ENCODE measurements at regions not wholly inside any gene's neighbourhood (a gene's known extent, or its start where the extent isn't known, plus 50 kb on each side); places are given as distances from the start of the nearest gene placed in this dataset.

DNA sequence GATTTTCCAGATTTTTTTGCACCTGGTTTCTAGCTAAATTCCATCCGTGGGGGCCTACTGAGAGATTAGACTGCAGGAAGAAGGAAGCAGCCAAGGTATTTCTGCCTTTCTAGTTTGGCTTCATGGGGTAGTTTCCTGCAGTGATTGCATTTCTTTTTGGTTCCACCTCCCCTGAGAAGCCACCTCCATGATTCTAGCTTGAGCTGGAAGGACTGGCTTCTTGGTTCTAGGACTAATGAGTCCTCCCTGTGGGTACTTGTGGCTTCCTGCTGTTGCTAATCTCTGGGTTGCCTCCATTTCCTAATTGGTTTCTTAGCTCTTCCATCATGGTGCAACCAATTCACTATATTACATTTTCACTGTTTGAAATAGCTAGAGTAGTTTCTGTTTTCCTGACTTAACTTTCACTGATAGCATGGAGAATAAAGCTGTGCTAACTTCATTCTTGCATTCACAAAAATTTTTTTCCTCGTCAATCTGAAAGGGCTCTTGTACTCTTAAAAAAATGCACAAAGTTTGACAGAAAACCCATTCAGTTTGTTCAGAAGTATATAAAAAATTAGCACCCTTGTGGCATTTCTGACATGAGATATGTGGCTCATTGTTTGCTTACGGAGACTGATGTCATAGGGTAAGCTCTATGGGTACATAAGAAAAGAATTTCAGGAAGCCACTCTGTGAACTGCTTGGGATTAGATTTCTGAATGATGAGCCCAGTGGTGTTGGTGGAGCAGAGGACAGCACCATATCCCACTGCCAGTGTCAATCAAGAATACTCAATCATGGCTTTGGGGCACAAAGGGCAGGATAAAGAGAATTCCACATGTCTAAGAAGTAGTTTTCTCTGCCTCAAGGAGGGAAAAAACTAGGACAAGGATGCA is 242.8 kb upstream of the RBMS1 start:
- no peaks in the 10 kb centered on the region for H3K4me1 ChIP-seq (ENCODE audit: control insufficient read depth in 1 of 2, insufficient read depth in 2 of 2, low read length in 2 of 2)
- H3K27ac ChIP-seq (ENCODE audit: low read length), result no peak overlapping the region
- H3K36me3 ChIP-seq (ENCODE audit: control insufficient read depth in 1 of 2, insufficient read depth in 2 of 2, low read length in 2 of 2), result no peaks in the 10 kb centered on the region
- no peaks in the 10 kb centered on the region for H3K9me3 ChIP-seq (ENCODE audit: control insufficient read depth in 1 of 2, low read length in 2 of 2)
- H3K27me3 ChIP-seq (ENCODE audit: low read depth, low read length), result no peaks in the 10 kb centered on the region
- no peak overlapping the region for H3K4me3 ChIP-seq (ENCODE audit: low read depth in 1 of 2, low read length in 2 of 2)

DNA sequence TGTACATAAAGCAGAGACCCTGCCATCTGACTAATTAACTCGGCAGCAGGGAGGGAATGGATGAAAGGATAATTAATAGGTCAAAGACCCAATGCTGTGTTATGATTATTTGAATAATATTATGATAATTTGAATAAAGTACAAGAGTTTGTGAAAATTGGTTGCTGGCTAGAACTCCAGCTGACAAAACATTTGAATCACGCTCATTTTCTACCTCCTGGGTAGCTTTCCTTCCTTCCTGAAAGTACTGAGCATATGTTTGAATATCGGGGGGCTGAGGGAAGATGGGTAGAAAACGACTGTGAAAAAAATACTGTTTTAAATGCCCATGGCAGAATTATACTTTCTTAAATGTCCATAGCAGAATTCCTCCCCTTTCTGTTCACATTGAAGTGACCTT is 243.6 kb upstream of the RBMS1 start:
- Histone ChIP-seq H3K4me3 (ENCODE audit: low read depth in 1 of 2, low read length in 2 of 2) (no peak overlapping the region), H3K4me1 (ENCODE audit: control insufficient read depth in 1 of 2, insufficient read depth in 2 of 2, low read length in 2 of 2) (no peaks in the 10 kb centered on the region), H3K27me3 (ENCODE audit: low read depth, low read length) (no peaks in the 10 kb centered on the region), H3K36me3 (ENCODE audit: control insufficient read depth in 1 of 2, insufficient read depth in 2 of 2, low read length in 2 of 2) (no peaks in the 10 kb centered on the region), H3K9me3 (ENCODE audit: control insufficient read depth in 1 of 2, low read length in 2 of 2) (no peaks in the 10 kb centered on the region), H3K27ac (ENCODE audit: low read length) (no peak overlapping the region)

- Histone ChIP-seq H3K36me3 (ENCODE audit: control insufficient read depth in 1 of 2, insufficient read depth in 2 of 2, low read length in 2 of 2) (no peaks in the 10 kb centered on the region), H3K27ac (ENCODE audit: low read length) (no peak overlapping the region), H3K27me3 (ENCODE audit: low read depth, low read length) (no peaks in the 10 kb centered on the region), H3K9me3 (ENCODE audit: control insufficient read depth in 1 of 2, low read length in 2 of 2) (no peaks in the 10 kb centered on the region), H3K4me3 (ENCODE audit: low read depth in 1 of 2, low read length in 2 of 2) (no peak overlapping the region), H3K4me1 (ENCODE audit: control insufficient read depth in 1 of 2, insufficient read depth in 2 of 2, low read length in 2 of 2) (no peaks in the 10 kb centered on the region)
These were observed 247.7 kb upstream of the RBMS1 start for GRCh38 chr2:160741271-160741670.

DNA sequence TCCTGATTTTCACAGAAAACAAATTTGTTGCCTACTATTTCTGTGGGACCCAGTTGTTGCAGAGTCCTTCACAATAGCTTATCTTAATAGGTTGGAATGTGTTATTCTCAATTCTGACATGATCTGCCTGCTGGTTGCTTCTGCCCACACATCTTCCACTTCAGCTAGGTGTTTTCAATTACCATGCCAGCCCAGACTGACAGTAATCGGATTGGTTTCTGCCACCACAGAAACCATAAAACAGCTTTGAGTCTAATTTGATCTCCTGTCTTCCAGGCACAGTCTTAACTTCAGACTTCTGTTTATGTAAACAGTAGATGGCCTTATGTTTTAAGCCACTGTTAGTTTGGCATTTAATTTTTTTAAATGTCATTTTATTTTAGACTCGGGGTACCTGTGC is 248.2 kb upstream of the RBMS1 start:
- no peak overlapping the region for H3K4me3 ChIP-seq (ENCODE audit: low read depth in 1 of 2, low read length in 2 of 2)
- no peaks in the 10 kb centered on the region for H3K9me3 ChIP-seq (ENCODE audit: control insufficient read depth in 1 of 2, low read length in 2 of 2)
- no peak overlapping the region for H3K27ac ChIP-seq (ENCODE audit: low read length)
- no peaks in the 10 kb centered on the region for H3K4me1 ChIP-seq (ENCODE audit: control insufficient read depth in 1 of 2, insufficient read depth in 2 of 2, low read length in 2 of 2)
- H3K27me3 ChIP-seq (ENCODE audit: low read depth, low read length), result no peaks in the 10 kb centered on the region
- H3K36me3 ChIP-seq (ENCODE audit: control insufficient read depth in 1 of 2, insufficient read depth in 2 of 2, low read length in 2 of 2), result no peaks in the 10 kb centered on the region

- Histone ChIP-seq H3K4me3 (ENCODE audit: low read depth in 1 of 2, low read length in 2 of 2) (no peak overlapping the region), H3K4me1 (ENCODE audit: control insufficient read depth in 1 of 2, insufficient read depth in 2 of 2, low read length in 2 of 2) (no peaks in the 10 kb centered on the region), H3K36me3 (ENCODE audit: control insufficient read depth in 1 of 2, insufficient read depth in 2 of 2, low read length in 2 of 2) (no peaks in the 10 kb centered on the region), H3K9me3 (ENCODE audit: control insufficient read depth in 1 of 2, low read length in 2 of 2) (no peaks in the 10 kb centered on the region), H3K27me3 (ENCODE audit: low read depth, low read length) (no peaks in the 10 kb centered on the region), H3K27ac (ENCODE audit: low read length) (no peak overlapping the region)
These were observed 249.1 kb upstream of the RBMS1 start for GRCh38 chr2:160742667-160743066.

DNA sequence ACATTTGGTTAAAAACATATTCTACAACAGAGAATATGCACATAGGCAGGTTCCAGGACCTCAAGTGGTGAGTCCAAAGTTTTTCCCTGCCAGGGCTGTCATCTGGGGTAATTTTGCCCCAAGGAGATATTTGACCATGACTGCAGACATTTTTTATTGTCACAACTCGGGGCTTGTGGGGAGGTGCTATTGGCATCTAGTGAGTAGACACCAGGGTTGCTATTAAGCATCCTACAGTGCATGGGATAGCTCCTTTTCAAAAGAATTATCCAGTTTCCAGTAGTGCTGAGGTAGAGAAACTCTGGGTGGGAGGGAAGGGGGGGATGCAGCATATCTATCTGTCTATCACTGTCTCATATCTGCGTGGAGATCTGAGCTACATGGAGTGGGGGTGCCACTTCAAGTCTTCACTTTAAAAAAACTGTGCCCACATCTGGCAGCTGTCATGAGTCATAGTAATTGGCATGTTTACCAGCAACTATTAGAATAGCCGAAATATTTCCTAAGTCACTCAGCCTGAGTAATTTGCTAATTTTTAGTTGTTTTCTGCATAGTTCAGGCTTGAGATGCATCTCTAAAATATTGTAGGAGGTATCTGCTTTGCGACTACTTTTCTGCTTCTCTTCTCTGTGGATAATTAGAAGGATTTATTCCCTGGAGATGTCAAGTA is 254.0 kb upstream of the RBMS1 start:
- Histone ChIP-seq H3K27ac (ENCODE audit: low read length) (no peak overlapping the region), H3K27me3 (ENCODE audit: low read depth, low read length) (no peaks in the 10 kb centered on the region), H3K36me3 (ENCODE audit: control insufficient read depth in 1 of 2, insufficient read depth in 2 of 2, low read length in 2 of 2) (no peaks in the 10 kb centered on the region), H3K9me3 (ENCODE audit: control insufficient read depth in 1 of 2, low read length in 2 of 2) (no peaks in the 10 kb centered on the region), H3K4me3 (ENCODE audit: low read depth in 1 of 2, low read length in 2 of 2) (no peak overlapping the region), H3K4me1 (ENCODE audit: control insufficient read depth in 1 of 2, insufficient read depth in 2 of 2, low read length in 2 of 2) (no peaks in the 10 kb centered on the region)

DNA sequence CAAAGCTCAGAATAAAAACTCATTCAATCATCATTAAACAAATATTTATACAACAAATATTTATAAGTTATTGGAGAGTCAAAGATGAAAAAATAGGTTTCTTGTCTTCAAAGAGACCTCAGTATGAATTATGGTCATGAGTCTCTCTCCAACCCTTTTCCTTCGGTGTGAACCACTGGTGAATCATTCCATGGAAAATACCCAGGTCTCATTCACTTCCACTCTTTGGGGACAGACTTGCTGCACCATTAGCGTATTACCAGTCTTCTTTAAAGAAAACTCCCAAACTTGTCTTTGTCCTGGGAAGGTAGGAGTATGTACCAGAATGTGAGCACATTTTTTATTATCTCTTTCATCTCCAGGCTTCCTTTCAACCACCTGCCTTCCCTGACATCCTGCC is 257.4 kb upstream of the RBMS1 start:
- H3K4me1 ChIP-seq (ENCODE audit: control insufficient read depth in 1 of 2, insufficient read depth in 2 of 2, low read length in 2 of 2), result no peaks in the 10 kb centered on the region
- no peak overlapping the region for H3K27ac ChIP-seq (ENCODE audit: low read length)
- peaks cover 4 to 12% of the 10 kb centered on the region in 2 donors for H3K9me3 ChIP-seq (ENCODE audit: control insufficient read depth in 1 of 2, low read length in 2 of 2)
- no peaks in the 10 kb centered on the region for H3K36me3 ChIP-seq (ENCODE audit: control insufficient read depth in 1 of 2, insufficient read depth in 2 of 2, low read length in 2 of 2)
- H3K4me3 ChIP-seq (ENCODE audit: low read depth in 1 of 2, low read length in 2 of 2), result no peak overlapping the region
- no peaks in the 10 kb centered on the region for H3K27me3 ChIP-seq (ENCODE audit: low read depth, low read length)

DNA sequence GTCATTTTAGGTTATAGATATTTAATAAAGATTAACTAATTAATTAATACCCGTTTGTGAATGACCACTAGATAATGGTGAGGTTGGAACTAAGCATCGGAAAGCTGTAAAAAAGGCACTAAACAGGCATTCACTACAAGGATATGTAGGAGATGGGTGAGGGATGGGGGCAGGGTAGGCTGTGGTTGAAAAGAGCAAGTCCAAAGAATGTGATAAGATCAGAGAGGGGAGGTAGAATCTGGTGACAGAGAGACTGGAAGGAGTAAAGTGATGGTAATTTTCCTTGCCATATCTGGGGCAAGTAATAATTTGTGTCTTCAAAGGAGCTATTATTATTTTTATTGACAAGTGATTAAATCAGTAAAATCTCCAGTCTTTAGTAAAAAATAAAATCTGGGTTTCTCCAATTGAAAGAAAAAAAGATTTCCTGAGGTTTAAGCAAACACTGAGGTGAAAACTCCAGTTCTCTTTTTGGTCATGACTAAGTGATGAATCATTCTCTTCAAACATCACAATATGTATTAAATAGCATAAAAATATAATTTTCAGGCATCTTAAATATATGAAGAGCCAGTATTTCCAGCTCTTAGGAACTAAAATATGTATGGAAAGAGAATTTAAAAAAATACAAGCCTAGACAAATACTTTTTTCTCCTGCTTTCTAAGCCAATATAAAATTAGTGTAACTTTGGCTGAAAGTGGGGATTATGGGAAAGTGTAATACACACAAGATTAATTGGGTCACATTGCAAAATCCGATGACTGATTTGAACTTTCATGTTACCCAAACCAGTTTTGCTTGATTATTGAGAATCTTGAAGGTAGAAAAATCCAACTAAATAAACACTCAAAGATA is 259.1 kb upstream of the RBMS1 start:
- no peaks in the 10 kb centered on the region for H3K4me1 ChIP-seq (ENCODE audit: control insufficient read depth in 1 of 2, insufficient read depth in 2 of 2, low read length in 2 of 2)
- H3K9me3 ChIP-seq (ENCODE audit: control insufficient read depth in 1 of 2, low read length in 2 of 2), result peaks cover 4 to 12% of the 10 kb centered on the region in 2 donors
- H3K36me3 ChIP-seq (ENCODE audit: control insufficient read depth in 1 of 2, insufficient read depth in 2 of 2, low read length in 2 of 2), result no peaks in the 10 kb centered on the region
- no peak overlapping the region for H3K4me3 ChIP-seq (ENCODE audit: low read depth in 1 of 2, low read length in 2 of 2)
- H3K27me3 ChIP-seq (ENCODE audit: low read depth, low read length), result no peaks in the 10 kb centered on the region
- no peak overlapping the region for H3K27ac ChIP-seq (ENCODE audit: low read length)

DNA sequence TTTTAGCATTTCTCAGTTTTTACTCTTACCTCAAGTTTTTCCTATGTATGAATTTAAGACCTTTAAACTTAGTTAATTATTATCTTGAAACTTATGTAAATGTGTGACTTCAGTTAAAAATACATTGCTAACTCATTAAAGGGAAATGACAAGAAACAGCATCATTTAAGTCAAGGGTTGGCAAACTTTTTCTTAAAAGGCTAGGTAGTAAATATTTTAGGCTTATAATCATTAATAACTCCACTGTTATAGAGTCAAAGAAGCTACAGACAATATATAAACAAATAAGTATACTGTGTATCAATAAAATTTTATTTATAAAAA is 259.7 kb upstream of the RBMS1 start:
- H3K36me3 ChIP-seq (ENCODE audit: control insufficient read depth in 1 of 2, insufficient read depth in 2 of 2, low read length in 2 of 2), result no peaks in the 10 kb centered on the region
- no peak overlapping the region for H3K27ac ChIP-seq (ENCODE audit: low read length)
- H3K4me3 ChIP-seq (ENCODE audit: low read depth in 1 of 2, low read length in 2 of 2), result no peak overlapping the region
- peaks cover 4 to 12% of the 10 kb centered on the region in 2 donors for H3K9me3 ChIP-seq (ENCODE audit: control insufficient read depth in 1 of 2, low read length in 2 of 2)
- H3K4me1 ChIP-seq (ENCODE audit: control insufficient read depth in 1 of 2, insufficient read depth in 2 of 2, low read length in 2 of 2), result no peaks in the 10 kb centered on the region
- H3K27me3 ChIP-seq (ENCODE audit: low read depth, low read length), result no peaks in the 10 kb centered on the region

GRCh38 chr2:160753960-160754359 is 260.4 kb upstream of the RBMS1 start:
- Histone ChIP-seq H3K36me3 (ENCODE audit: control insufficient read depth in 1 of 2, insufficient read depth in 2 of 2, low read length in 2 of 2) (no peaks in the 10 kb centered on the region), H3K27me3 (ENCODE audit: low read depth, low read length) (no peaks in the 10 kb centered on the region), H3K4me3 (ENCODE audit: low read depth in 1 of 2, low read length in 2 of 2) (no peak overlapping the region), H3K4me1 (ENCODE audit: control insufficient read depth in 1 of 2, insufficient read depth in 2 of 2, low read length in 2 of 2) (no peaks in the 10 kb centered on the region), H3K27ac (ENCODE audit: low read length) (no peak overlapping the region), H3K9me3 (ENCODE audit: control insufficient read depth in 1 of 2, low read length in 2 of 2) (peaks cover 4 to 12% of the 10 kb centered on the region in 2 donors)

GRCh38 chr2:160756481-160756880 is 262.9 kb upstream of the RBMS1 start:
- Histone ChIP-seq H3K27ac (ENCODE audit: low read length) (no peak overlapping the region), H3K27me3 (ENCODE audit: low read depth, low read length) (no peaks in the 10 kb centered on the region), H3K4me1 (ENCODE audit: control insufficient read depth in 1 of 2, insufficient read depth in 2 of 2, low read length in 2 of 2) (no peaks in the 10 kb centered on the region), H3K4me3 (ENCODE audit: low read depth in 1 of 2, low read length in 2 of 2) (no peak overlapping the region), H3K36me3 (ENCODE audit: control insufficient read depth in 1 of 2, insufficient read depth in 2 of 2, low read length in 2 of 2) (no peaks in the 10 kb centered on the region), H3K9me3 (ENCODE audit: control insufficient read depth in 1 of 2, low read length in 2 of 2) (peaks cover 4 to 12% of the 10 kb centered on the region in 2 donors)

Data from muscle layer of duodenum (tissue), 2 donors.